ENCODE measurements at regions not wholly inside any gene's neighbourhood (a gene's known extent, or its start where the extent isn't known, plus 50 kb on each side); places are given as distances from the start of the nearest gene placed in this dataset.
"Not testable (repeated sequence)": the region's sequence is repeated elsewhere in the genome, so short reads cannot be mapped to it uniquely, and the experiment has no call there.

DNA sequence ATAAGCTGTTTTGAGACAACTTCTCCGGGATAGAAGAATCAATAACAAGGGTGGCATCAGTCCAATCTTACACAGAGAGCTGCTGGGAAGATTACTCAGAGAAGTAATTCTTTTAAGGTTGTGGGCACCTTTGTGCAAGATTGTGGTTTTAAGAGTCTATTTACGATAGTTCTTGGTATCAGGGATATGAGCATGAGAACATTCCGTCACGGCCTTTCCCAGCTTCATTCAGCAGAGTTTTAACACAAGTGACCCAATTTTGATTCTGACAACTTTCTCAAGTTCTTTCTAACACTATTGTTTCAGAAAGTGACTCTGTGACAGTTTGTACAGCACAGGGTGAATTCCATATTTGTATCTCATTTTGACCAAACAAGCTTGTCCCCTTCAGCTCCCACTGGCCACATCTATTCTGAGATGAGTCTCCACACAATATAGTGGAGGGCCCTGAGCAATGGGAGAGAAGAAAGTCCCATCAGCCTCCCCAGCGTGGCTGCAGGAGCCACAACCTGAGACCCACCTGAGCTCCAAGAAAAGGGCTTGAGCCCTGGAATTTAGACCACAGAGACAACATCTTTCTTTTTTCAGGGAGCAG, 869.2 kb downstream of the TMEM121 start:
- no peak for DNase-seq

- no peak for DNase-seq
Measured at GRCh38 chr14:106396999-106397398, 870.6 kb downstream of the TMEM121 start.

GRCh38 chr14:106398931-106399331, 872.5 kb downstream of the TMEM121 start:
- DNase-seq: not testable (repeated sequence)

- not testable (repeated sequence) for DNase-seq
Measured at GRCh38 chr14:106401316-106401715, 874.9 kb downstream of the TMEM121 start.

DNA sequence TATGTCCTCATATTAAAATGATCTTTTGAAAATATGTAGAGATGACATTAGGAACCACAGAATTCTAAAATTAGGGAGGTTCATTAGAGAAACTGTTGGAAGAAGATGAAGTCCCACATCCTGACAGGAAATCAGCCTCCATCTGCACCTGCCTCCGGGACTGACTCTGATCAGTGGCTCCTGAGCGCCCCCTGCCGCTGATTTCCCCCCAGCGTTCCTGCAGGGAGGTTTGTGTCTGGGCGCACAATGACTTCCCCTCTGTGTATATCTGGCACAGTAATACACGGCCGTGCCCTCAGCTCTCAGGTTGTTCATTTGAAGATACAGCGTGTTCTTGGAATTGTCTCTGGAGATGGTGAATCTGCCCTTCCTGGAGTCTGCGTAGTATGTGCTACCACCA, 883.8 kb downstream of the TMEM121 start:
- not testable (repeated sequence) for DNase-seq

DNA sequence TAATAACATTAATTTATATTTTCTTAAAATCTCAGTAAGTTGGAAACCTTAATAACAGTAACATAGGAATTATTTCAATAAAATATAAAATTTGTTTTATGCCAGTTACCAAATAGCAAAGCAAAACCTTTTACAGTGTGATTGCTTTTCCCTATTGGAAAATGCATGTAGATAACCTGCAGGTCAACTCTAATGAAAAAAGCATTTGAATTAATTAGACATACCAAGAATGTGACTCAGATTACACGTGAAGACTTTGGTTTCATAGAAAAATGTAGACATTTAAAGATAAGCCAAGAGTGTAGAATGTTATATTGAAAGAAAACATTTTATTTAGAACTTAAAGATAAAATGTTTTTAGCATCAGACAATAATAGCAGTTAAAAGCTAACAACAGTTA, 888.1 kb downstream of the TMEM121 start:
- DNase-seq: no peak

- DNase-seq: no peak
Measured at GRCh38 chr14:106417224-106418049, 891.1 kb downstream of the TMEM121 start.

GRCh38 chr14:106419376-106419965, 893.1 kb downstream of the TMEM121 start:
- no peak for DNase-seq

DNA sequence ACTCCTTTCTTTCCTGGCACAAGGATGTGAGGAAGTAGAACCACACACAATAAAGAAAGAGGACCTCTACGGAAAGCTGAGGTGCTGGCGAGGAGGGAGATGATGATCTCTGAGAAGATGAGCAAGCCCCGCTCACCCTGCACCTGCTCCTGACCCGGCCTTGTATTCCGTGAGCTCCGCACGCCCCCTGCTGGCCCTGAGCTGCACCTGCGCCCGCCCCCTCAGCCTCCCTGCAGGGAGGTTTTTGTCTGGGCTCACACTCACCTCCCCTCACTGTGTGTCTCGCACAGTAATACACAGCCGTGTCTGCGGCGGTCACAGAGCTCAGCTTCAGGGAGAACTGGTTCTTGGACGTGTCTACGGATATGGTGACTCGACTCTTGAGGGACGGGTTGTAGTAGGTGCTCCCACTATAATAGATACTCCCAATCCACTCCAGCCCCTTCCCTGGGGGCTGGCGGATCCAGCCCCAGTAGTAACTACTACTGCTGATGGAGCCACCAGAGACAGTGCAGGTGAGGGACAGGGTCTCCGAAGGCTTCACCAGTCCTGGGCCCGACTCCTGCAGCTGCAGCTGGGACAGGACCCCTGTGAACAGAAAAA, 895.1 kb downstream of the TMEM121 start:
- not testable (repeated sequence) for DNase-seq

DNA sequence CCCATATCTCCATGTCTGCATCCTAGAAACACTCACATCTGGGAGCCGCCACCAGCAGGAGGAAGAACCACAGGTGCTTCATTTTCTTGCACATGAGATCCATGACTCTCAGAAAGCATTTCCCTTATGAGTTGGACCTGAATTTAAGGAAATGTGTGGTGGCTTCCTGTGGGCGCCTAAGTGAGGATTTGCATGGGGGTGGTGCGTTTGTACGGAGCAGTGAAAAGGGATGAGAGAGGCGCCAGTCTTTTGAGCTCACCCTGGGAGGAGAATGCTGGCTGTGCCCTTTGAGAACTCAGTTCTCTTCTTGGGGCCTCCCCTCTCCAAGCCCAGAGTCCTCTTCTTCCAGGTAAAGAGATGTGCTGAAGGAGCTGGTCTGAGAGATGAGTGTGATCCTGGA, 895.7 kb downstream of the TMEM121 start:
- DNase-seq: no peak

GRCh38 chr14:106425150-106425549, 898.8 kb downstream of the TMEM121 start:
- DNase-seq: not testable (repeated sequence)

DNA sequence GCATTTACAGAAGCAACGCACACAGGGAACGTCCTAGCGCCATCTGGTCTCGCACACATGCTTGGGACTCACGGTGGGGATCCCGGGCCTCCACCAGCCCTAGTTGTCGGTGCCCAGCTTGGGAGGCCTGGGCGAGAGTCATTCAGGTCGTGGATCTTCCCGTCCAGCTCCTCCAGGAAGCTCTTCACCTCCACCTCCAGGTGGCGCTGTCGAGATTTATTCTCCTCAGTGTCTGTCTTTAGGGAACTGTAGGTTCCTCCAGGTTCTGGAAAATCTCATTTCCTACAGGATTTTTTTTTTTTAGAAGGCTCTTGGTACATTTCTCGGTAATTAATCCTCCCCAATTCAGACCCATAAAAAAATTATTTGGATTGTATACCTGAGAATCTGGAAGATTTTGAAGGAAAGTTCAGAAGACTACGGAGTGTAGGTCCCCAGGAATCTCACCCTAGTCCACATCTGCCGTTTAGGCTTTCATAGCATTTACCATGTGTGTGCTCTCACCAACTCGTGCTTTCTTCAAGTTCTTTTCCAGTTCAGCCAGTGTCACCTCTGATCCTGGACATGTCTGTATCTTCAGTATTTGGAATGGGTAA, 910.0 kb downstream of the TMEM121 start:
- DNase-seq: no peak

- DNase-seq: no peak
Measured at GRCh38 chr14:106442857-106443256, 916.5 kb downstream of the TMEM121 start.

- no peak for DNase-seq
Measured at GRCh38 chr14:106455026-106455425, 928.6 kb downstream of the TMEM121 start.

DNA sequence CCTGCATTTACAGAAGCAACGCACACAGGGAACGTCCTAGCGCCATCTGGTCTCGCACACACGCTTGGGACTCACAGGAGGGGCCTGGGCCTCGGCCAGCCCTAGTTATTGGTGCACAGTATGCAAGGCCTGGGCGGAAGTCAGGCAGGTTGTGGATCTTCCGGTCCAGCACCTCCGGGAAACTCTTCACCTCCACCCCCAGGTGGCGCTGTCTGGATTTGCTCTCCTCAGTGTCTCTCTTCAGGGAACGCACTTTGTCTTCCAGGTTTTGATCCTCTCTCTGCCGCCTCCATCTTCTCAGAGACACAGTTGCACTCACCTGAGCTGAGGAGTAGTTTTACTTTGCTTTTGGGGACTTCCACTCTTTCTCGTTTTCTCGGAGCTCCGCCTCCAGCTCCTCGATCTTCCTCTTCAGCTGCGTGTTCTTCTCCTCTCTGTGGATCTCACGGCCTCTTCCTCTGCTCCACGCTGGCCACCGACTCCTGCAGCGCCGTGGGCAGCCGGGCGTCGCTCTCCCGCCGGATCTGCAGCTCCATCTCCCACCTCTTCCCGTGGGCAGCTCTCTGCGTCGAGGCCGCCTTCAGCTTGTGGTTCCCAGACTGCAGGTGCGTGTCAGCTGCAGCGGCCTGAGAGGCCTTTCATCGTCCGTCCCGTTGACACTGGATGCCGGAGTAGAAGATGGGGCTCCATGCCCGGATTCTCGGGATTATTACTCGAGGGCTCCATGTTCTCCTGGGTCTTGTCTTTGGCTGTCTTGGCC, 933.8 kb downstream of the TMEM121 start:
- DNase-seq: no peak

- DNase-seq: no peak
Measured at GRCh38 chr14:106460916-106461315, 934.5 kb downstream of the TMEM121 start.

DNA sequence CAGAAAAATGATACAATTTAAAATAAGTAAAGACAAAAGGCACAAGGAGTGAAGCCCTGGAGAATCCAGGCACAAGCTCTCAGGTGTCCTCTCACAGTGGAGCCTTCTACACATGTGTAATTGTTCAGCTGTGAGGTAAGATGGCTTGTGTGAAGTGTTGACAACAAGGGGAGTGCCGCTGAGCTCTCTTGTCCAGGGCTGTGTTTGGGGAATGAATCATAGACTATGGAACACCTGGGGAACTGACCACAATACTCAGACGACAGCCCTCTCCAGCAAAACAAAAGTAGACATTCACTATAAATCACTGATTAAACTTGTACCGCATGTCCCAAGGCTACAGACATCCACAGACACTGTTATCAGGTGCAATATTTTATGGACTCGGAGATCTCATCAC, 940.1 kb downstream of the TMEM121 start:
- not testable (repeated sequence) for DNase-seq

DNA sequence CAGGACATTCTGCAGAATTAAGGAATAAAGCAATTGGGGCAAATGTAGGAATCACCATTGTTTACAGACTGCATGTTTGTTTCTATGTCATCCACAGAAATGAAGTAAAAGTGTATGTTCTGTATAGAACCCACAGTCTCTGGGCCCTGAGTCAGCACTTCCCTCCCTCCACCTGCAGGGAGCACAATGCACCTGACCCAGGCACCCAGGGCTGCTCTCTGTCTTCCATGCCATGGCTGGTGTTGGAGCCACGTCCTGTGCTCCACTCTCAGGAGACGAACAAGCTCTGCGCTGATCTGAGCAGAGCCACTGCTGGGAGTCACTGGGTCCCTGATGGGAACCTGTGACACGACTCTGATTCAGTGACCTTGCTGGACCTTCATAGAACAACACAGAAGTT, 942.5 kb downstream of the TMEM121 start:
- DNase-seq: not testable (repeated sequence)

- not testable (repeated sequence) for DNase-seq
Measured at GRCh38 chr14:106470028-106470427, 943.6 kb downstream of the TMEM121 start.

DNA sequence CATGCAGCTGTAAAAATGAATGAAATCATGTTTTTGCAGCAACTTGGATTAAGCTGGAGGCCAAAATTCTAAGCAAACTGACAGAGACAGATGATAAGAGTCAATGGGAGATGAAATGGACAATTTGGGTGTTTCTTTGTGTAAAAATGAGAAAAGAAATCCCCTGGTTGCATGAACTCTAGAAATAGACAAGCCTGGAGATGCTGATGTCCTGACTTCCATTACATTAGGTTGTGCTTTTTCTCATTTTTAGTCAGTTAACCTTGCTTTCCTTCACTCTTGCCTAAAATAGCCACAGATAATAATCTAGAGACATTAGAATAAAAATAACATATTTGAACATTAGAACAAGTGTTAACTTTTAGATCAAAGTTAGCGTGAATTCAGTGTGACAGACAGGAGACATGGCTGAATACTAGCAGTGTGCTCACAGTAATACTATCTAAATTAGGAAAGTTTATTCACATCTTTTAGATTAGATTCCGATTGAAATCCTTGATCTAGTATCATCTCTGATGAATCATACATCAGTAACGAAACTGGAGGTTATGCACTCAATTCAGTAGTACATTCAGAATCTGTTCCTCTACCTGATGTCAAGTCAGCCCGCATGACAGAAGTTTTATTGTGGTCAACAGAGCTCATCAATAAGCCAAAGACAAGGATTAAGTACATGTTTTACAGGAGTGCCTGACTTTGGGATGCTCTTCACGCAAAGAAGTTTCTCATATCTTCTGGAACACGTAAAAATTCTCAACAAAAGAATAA, 948.1 kb downstream of the TMEM121 start:
- DNase-seq: not testable (repeated sequence)

- not testable (repeated sequence) for DNase-seq
Measured at GRCh38 chr14:106475214-106475613, 948.8 kb downstream of the TMEM121 start.

DNA sequence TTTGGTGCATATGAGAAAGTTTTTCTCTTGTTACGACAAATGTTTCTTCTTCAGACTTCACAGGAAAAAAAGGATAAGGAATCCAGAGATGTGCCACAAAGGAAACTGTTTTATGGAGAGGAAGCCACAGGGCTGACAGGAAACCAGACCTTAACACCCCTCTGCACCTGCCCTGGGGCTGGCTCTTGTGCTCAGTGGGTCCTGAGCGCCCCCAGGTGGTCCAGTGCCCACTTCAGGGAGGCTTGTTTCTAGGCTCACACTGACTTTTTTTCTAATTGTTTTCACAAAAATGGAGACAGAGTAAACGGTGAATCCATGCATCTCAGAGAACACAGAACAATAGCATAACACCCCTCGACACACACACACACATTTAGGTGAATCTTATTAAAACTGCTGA, 951.2 kb downstream of the TMEM121 start:
- DNase-seq: not testable (repeated sequence)

Data from right forelimb (tissue), 1 donor.